CMK (cell line): ENCODE measurements at regions not wholly inside any gene's neighbourhood (a gene's known extent, or its start where the extent isn't known, plus 50 kb on each side); places are given as distances from the start of the nearest gene placed in this dataset.
"Not testable (repeated sequence)": the region's sequence is repeated elsewhere in the genome, so short reads cannot be mapped to it uniquely, and the experiment has no call there.

Source experiments
- DNase-seq: peaks from one replicate; pipeline ENCODE4 v3.0.0-alpha.2; 2010; ENCODE audit warnings: low read depth

DNA sequence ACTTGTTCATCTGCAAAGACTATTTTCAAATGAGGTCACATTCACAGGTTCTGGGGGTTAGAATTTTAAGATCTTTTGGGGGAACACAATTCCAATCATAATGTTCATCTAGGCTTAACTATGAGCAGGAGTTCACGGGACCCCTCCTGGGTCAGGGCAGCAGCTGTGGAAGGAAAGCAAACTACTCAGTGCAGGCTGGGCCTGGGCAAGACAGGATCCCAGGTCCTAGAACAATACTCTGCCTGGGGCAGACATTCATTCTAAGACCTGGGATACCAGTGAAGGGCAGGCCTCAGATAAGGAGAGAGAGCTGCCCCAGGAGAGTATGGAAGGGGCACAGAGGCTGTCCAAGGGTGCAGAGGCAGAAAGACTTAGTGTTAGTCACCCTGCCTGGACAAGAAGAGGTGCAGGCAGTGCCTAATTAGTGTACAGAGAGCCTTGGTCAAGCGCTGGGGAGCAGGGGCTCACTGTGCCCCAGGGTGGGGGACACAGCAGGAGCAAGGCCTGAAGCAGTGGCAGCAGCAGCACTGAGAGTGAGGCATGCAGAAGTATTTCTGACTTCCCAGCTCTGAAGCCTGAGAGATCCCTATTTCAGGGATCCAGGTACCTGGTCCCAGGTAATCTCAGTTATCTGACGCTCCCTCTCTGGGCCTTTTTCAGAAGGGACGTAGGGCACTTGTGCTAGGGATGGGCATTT, 123.0 kb upstream of the MAMLD1 start:
- no peak for DNase-seq

DNA sequence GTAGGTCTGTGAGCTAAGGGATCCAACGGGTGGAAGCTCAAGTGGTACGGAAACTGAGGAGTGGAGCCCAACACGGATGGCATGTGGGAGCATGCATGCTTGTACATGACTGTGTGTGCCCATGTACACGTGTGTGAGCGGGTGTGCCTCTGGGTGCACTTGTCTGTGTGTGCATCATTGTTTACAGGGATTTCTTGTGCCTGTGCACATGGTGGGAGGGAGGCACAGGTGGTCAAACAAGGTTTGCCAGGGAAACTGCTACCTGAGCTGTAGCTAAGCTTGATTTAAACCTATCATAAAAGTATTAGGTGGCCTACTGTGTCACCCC, 122.5 kb upstream of the MAMLD1 start:
- DNase-seq = no peak

DNA sequence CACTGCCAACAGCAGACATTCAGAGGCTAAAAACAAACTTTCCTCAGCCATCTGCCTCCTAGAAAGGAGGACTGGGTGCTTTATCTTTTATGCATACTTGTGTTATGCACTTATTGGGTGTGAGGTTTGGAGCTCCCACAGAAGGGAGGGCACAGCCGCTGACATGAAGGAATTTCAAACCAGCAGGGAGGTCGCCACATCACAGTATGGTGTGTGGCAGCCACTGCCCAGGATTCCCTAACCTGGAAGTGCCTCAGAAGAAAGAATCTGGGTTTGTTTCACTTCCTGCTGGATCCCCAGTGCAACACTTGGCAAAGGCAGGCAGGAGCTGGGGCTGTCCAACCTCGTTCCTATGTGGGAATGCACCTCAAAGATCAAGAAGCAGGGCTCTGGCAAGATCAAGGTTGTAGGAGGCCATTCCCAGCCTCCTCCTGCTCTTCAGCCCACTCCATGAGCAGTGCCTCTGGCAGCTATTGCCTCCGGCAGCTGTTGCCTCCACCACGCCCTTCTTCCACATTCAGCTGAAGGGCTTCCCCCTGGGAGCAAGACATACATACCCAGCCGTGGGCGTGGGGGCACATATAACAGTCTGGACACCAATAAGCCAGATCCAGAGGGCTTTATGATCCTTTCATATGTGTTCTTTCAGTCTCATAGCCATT, 109.0 kb upstream of the MAMLD1 start:
- DNase-seq = no peak

DNA sequence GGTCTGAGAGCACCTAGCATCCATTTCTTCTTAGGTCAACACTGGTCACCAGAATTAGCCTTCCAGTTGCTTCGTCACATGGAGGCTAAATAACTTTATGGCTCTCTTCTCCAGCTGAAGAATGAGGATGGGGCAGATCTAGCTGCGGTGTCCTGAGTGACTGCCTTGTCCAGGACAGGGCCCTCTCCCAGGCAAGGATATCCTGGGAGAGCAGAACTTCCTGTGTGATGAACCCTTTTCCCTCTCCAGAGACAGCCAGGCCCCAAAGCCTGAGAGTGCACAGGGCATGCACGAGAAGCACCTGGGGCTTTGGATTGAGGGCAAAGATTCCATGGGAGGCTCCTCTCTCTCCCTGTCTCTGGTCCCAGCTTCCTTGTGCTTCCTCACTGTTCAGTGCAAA, 108.2 kb upstream of the MAMLD1 start:
- DNase-seq = no peak

DNA sequence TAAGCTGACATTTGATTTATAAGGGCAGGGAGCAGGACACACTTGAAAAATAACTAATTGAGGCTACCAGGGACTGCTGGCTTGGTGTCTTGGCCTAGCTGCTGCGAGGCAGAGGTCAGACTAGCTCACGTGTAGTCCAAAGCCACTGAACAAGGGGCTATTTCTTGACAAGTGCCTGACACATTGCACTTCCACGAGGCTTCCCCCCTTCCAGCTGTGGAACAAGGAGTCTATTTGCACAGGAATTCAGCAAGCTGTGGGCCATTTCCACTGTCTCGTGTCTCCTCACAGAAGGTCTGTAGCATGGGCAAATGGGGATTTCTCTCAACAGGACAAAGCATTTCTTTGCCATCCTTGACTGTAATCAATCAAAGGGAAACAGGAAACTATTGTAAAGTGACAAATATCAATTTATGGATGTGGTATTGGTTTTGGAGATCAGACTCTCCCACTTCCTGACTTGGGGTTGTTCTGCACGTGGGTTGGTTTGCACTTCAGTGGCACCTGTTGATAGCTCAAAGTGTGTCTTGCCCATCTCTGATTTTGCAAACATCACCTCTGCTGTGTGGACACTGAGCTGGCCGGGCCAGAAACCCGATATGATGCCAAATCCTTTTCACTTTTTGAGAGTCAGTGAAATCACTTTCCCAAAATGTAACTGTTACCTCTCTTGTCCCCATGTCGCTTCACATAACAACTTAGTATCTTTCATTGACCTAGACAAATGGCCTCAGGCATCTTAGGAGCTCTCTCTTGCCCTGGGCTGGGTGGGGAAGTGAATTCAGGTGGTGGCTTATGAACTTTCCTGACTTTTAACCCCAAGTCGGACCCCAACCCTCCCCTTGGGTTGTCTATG, 107.4 kb upstream of the MAMLD1 start:
- no peak for DNase-seq

DNA sequence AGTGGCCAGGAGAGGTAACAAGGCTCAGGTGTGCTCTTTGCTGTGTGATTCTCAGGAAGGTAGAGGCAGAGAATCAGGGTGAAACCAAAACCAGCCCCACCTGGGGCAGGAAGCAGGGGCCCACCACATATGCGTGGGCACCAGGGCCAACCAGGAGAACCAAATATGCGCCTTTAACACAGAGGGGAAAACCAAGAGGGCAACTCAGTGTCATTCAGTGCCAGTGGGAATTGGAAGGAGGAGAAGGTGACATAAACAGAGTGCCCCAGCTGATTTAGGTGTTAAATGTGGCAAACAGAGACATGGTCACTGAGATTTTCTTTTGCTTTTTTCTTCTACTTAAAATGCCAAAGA, 106.8 kb upstream of the MAMLD1 start:
- DNase-seq = no peak

DNA sequence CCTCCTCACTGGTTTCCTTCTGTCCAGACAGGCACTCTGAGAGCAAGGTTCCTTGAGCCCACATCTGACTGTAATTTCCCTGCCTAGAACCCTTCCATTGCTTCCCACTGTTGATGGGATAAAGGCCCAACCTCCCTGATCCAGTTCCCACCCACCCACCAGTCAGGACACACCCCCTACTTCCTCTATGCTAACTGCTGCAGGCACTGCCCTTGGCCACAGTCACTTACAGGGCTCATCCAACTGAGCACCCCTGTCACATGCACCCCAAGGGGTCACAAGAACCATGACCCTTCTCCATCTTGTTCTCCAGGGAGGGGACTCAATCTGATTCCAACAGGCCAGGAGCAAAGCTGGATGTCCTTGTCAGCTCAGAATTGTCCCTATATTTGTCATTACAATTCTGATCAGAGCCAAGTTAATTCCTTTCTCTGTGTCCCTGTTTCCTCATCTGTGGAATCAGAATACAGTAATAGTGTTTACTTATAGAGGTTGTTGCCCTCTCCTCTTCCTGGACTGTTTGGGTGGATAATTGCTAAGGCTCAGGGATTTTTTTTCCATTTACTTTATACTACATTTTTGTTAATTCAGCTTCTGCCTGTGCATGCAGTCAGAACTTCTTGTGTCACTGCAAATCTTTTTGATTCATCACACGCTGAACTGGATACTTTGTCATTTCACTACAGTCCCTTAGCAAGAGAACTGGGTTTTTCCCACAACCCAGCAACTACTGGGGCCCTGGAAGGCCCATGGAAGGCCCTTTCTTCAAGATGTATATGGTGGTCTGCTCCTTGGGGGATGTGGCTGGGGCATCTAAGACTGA, 105.6 kb upstream of the MAMLD1 start:
- no peak for DNase-seq

DNA sequence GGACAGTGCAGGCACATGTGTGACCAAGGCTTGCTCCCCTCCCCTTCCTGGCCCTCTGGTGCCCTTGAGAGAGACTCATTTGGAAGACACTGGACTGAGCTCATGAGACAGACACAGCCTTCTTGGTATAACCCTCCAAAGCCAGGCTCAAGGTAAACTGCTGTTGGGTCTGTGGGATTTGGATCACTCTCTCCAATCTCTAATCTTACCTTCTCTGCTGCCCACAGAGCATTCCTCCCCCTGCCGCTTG, 105.0 kb upstream of the MAMLD1 start:
- DNase-seq = no peak

DNA sequence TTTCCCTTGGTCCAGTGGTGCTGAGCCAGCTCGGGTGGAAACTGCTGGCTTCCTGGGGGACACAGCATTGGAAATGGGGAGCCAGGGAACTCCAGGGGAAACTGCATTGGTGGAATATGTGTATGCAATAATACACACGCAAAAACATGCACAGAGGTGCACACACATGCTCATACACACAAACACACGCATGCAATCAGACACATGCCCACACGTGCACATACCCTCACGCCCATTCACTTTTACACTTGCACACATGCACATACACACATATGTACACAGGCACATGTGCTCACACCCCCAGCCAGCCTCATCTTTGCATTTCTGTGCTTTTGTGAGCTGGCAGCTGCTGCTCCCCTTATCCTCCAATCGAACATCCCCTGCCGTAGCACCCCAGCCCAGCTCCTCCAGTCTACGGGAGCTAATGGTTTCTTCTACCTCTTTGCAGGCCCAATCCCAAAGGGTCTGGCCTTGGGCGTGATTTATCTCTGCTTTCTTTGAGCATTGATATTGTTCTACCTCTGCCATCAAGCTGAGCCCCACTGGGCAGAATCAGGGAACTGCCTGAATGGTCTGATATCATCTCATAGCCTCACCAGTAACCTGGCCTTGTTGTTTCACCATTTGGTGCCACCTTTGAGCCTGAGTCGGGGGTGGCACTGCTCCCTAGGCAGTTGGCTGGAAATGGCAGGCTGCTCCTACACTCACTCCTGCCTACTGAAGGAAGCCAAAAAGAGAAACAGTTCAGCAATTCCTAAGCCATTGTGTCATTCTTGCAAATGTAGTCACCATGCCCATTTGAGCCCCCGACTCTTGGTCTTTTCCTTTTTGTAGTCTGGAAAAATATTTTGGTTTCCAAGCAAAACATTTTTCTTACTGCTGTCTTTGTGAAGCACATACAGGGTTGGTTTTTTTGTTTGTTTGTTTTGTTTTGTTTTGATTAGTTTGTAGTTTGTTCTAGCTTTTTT, 104.4 kb upstream of the MAMLD1 start:
- DNase-seq = no peak

DNA sequence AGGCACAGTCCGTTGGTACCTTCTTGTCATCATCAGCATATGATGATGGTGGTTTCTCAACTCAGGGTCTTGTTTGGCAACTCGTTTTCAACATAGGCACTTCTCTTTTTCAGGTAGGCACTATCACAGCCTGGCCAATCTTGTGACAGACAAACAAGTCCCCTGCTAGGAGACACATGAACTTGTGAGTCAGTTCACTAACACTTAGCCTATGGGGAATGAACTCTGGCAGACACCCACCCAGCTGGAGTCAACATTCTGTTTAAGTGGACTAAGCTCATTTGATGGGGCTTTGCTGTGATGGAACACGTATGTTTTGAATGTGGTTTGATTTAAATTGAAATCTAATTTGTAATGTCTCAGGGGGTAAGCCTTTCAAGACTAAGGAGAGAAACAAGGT, 100.7 kb upstream of the MAMLD1 start:
- DNase-seq = no peak

DNA sequence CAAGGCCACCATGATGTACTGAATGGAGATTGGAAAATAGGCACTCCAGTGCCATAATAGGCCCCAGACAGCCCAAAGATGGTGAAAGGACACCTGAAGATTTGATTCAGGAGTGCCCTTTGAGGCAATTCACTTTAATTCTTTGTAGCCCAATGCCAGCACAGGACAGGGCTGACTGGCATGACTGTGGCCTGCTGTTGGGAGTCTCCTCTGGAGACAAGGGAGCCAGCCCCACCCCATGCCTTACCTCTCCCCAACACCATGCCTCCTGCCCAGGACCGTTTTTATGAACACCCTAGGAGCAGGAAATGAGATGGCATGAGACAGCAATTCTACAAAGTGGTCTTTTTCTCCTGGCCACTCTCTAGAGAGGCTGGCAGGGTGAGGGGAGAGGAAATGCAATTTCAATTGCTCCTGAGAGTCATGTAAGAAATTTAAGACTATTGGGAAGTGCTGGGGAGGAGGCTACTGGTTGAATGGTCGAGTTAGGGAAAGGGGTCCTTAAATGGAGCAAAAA, 94.2 kb upstream of the MAMLD1 start:
- no peak for DNase-seq

DNA sequence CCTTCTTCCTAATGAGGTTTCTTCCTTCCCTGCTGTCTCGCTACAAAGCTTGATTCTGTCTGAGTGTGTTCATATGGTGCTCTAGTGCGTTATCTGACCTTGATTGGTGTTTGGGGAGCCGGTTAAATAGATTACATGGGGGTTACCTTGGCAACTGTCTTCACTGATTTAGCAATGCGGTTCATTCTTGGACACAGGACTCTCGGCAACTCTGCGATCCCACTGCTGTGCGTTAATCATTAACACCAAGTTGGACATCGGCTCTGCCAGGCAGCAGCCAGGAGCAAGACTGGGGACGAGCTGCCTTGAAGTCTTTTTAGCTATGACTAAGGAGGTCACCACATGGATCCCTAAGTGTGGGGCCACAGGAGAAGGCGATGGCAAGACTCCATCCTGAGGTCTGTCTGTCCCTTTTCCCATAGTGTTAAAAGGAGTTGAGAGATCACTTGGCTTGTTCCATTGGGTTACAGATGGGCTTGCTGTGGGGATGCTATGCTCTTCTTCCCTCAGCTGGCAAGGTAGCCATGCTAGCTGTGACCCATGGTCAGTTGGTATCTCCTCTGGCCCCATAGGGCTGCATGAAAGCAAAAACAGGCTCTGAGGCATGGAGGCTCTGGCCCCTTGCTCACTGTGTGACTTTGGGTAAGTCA, 93.4 kb upstream of the MAMLD1 start:
- DNase-seq = no peak

DNA sequence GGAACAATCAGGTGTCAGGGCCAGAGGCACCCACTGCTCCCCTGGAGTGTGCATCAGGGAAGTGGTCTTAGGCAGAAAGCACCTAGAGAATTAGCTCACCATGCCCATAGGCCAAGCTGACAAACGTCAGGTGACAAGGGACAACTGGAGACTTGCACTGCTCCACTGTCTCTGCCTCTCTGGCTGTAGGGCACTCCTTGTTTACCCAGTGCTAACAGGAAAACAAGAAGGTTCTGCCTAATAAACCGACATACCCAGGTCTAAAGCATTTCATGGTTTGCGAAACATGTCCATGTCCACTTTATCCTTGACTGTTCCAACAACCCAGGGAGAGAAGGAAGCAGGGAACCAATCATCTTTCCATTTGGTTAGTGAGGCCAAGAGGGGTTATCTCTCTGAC, 92.5 kb upstream of the MAMLD1 start:
- DNase-seq = no peak

DNA sequence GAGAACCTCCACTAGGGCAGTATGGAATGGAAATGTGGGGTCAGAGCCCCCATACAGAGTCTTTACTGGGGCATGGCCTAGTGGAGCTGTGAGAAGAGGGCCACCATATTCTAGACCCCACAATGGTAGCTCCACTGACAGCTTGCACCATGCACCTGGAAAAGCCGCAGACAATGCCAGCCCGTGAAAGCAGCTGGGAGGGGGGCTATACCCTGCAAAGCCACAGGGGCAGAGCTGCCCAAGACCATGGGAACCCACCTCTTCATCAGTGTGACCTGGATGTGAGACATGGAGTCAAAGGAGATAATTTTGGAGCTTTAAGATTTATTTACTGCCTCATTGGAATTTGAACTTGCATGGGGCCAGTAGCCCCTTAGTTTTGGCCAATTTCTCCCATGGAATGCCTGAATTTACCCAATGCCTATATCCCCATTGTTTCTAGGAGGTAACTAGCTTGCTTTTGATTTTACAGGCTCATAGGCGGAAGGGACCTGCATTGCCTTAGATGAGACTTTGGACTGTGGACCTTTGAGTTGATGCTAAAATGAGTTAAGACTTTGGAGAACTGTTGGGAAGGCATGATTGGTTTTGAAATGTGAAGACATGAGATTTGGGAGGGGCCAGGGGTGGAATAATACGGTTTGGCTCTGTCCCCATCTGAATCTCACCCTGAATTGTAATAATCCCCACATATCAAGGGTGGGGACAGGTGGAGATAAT, 89.4 kb upstream of the MAMLD1 start:
- DNase-seq = not testable (repeated sequence)

DNA sequence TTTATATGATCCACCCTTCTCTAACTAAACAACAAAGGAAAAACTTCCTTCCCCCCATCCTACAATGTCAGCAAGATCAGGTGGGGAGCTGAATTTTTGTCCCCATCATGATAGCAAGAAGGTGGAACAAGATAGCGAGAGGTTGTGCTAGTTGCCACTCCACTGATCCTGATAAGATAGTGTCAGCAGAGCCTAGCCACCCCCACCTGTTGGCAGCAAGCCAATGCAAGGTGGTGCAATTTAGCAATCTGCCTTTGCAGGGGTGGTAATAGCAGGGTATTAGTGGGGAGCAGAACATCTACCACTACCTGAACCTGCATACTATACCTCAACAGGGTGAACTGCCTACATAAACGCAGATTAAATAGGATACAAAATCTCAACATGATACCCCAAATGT, 80.2 kb upstream of the MAMLD1 start:
- no peak for DNase-seq

DNA sequence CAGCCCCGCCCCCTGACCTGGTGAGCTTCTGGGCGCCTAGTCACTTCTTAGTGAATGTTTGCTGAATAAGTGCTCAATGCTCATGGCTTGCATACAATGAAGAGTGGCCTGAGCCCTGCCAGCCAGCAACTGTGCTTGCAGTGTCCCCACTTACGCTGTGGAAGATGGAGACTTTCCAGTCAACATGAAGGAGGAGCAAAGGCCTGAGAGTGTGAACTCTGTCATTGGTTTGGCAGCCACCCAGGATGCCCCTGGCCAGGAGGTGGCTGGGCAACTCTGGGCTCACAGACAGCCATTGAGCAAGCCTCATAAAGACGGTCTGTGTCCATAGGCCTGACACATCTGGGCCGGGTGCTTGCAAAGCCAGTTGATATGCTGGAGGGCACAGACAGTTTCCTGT, 72.1 kb upstream of the MAMLD1 start:
- DNase-seq = no peak

DNA sequence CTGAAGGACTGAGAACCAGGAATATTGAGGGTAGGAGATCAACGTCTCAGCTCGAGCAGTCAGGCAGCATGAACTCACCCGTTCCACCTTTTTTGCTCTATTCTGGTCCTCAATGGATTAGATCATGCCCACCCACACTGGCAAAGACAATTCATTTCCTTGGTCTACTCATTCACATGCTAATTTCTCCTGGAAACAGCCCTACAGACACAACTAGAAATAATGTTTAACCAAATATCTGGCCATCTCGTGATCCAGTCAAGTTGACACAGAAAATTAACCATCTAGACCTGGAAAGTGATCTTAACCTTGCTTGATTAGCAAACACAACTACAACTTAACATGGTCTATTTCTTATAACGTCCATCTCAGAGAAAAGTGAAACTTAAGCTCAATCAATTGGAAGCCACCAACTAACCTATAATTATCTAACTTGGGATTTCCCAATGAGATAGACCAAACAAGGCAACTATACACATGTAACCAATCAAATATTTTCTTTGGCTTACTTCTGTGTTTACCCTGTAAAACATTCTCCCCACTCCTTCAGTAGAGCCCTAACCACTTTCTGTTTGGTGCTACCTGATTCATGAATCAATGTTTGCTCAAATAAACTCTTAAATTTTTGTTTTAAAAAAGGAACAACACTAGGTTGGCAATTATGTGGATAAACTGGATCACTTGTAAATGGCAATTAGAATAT, 69.7 kb upstream of the MAMLD1 start:
- DNase-seq = no peak

DNA sequence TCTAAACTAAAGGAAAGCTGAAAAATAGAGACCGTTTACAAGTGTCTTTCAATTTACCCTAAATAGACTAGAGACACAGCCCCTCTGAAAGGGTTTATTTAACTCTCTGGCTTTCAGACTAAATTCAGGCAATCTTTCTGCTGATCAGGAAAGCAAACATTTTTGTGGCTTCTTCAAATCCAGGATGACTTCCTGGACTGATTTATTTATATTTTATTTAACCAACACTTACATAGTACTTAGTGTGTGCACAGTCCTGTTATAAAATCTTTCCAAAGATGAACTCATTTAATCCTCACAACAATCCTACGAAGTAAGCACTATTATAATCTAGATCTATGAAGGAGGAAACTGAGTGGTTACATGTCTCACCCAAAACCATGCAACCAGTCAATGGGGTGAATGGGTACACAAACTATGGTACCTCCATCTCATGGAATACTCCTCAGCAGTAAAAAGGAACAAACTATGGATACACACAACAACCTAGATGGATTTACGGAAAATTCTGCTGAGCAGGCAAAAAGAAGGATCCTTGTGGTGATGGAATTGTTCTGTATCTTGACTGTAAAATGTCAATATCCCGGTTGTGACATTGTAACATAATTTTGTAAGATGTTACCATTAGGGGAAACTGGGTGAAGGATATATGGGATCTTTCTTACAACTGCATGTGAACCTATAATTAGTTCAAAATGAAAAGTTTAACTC, 64.1 kb upstream of the MAMLD1 start:
- no peak for DNase-seq

DNA sequence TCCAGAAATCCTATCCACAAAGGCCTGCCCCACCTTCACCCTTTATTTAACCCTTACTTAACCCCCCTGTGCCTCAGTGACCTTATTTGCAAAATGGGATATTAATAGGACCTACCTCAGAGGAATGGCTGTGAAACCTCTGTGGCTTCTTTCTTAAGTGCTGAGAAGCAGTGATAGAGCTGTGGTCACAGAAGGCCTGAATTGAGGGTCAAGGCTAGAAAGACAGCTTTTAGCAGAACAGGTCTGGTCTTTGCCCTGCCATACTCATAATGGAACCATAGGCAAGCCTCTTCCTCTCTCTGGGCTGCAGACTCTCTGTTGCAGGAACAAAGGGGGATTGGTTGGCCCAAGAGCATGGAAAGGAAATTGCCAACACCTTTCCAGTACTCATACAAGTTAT, 63.5 kb upstream of the MAMLD1 start:
- no peak for DNase-seq
